ENCODE measurements at regions not wholly inside any gene's neighbourhood (a gene's known extent, or its start where the extent isn't known, plus 50 kb on each side); places are given as distances from the start of the nearest gene placed in this dataset.

DNA sequence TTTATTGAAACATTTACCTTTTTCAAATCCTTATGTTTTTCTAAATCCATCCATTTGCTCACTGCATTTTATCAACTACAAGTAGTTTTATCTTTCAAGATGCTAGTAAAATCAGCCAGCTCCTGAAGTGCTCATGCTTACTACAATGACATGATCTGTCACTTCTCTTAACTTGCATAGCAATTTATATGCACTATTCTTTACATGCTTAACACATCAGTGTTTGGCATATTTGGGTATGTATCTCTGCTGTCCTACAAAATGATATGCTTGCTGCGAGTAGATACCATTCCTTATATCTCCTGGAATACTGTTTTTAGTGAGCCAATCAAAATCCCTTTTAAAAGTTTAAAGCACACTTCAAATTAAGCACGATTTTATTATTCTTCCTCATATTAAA is 2726.8 kb downstream of the PCDH7 start:
- H3K36me3 ChIP-seq (ENCODE audit: low read depth, missing control alignments) = no peaks in the 10 kb centered on the region
- intact Hi-C loops (cut with DNase I; ENCODE audit: low total_unique reads) = no loop called here
- no peak overlapping the region for H3K4me3 ChIP-seq
- no peaks in the 10 kb centered on the region for H3K27me3 ChIP-seq
- no peak for TF ChIP-seq POLR2A (IDR thresholded peaks at IDR 0.05)
- TF ChIP-seq, protein P1, sequence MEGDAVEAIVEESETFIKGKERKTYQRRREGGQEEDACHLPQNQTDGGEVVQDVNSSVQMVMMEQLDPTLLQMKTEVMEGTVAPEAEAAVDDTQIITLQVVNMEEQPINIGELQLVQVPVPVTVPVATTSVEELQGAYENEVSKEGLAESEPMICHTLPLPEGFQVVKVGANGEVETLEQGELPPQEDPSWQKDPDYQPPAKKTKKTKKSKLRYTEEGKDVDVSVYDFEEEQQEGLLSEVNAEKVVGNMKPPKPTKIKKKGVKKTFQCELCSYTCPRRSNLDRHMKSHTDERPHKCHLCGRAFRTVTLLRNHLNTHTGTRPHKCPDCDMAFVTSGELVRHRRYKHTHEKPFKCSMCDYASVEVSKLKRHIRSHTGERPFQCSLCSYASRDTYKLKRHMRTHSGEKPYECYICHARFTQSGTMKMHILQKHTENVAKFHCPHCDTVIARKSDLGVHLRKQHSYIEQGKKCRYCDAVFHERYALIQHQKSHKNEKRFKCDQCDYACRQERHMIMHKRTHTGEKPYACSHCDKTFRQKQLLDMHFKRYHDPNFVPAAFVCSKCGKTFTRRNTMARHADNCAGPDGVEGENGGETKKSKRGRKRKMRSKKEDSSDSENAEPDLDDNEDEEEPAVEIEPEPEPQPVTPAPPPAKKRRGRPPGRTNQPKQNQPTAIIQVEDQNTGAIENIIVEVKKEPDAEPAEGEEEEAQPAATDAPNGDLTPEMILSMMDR (IDR thresholded peaks at IDR 0.05) = no peak
- H3K4me1 ChIP-seq = no peaks in the 10 kb centered on the region
- H3K9me3 ChIP-seq = no peaks in the 10 kb centered on the region
- DNase-seq = no peak
- 90% methylated on average over 2 of the region's 2 CpGs for whole genome bisulfite sequencing, 2 donors
- H3K27ac ChIP-seq = no peak overlapping the region

DNA sequence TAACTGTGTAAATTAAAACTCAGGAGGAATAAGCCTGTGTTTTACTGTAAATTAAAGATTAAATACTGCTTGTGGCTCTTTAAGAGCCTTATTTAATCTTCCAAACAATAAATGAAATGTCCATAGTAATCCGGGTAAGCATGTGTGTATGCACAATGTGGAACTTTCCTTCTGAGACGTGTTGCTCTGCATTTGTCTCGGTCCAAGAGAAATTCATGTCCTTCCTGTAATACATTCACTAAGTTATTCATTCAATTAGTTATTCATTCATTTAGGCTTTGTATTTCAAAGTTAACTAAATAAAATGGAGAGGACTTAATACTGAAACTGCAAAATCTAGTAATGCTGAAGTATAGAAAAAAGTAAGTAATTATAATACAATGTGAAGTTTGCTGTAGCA is 2728.8 kb downstream of the PCDH7 start:
- no peaks in the 10 kb centered on the region for H3K36me3 ChIP-seq (ENCODE audit: low read depth, missing control alignments)
- H3K27ac ChIP-seq = no peak overlapping the region
- TF ChIP-seq, protein P1 (IDR thresholded peaks at IDR 0.05) = no peak
- TF ChIP-seq POLR2A (IDR thresholded peaks at IDR 0.05) = no peak
- H3K27me3 ChIP-seq = no peaks in the 10 kb centered on the region
- no peak overlapping the region for H3K4me3 ChIP-seq
- DNase-seq = no peak
- 88 to 93% methylated on average over 3 of the region's 3 CpGs for WGBS, 2 donors
- H3K4me1 ChIP-seq = no peaks in the 10 kb centered on the region
- intact Hi-C loops (cut with DNase I; ENCODE audit: low total_unique reads) = no loop called here
- no peaks in the 10 kb centered on the region for H3K9me3 ChIP-seq

DNA sequence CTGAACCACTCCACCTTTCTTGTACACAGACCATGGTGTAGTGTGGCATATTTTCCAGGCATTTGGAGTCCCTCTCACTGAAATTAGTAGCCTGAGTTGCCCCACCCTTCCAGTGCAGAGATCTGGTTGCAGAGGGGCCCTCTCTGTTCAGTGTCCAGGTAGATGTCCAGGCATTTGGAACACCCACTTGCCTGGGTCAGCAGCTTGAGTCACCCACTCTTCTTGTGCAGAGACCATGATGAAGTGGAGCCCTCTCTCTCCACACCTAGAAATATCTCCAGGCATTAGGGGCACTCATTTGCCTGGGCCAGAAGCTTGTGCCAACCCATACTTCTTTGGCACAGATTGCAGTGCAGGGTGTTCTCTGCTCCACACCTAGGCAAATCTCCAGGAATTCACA is 2733.3 kb downstream of the PCDH7 start:
- Histone ChIP-seq H3K27me3 (no peaks in the 10 kb centered on the region), H3K9me3 (no peaks in the 10 kb centered on the region), H3K4me1 (no peaks in the 10 kb centered on the region), H3K4me3 (no peak overlapping the region), H3K27ac (no peak overlapping the region), H3K36me3 (ENCODE audit: low read depth, missing control alignments) (no peaks in the 10 kb centered on the region)
- DNase-seq = no peak
- TF ChIP-seq, protein P1 (IDR thresholded peaks at IDR 0.05) = no peak
- no peak for TF ChIP-seq POLR2A (IDR thresholded peaks at IDR 0.05)
- intact Hi-C loops (cut with DNase I; ENCODE audit: low total_unique reads) = no loop called here

DNA sequence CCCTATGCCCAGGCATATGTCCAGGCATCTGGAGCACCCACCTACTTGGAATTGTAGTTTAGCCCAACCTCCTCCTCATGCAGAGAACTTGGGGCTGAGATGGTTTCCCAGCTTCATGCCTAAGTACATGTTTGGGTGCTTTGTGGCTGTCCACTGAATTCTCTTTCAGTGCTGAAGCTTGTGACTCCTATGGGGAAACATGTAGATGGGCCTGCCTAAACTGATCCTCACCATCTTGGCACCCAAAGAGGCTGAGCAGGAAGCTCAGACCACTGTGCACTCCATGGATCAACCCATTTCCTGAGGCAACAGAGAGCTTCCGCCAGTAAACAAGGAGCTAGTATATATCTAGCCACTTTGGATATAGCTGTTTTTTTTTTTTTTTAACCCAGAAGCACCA is 2733.7 kb downstream of the PCDH7 start:
- no peak for DNase-seq
- Histone ChIP-seq H3K4me3 (no peak overlapping the region), H3K9me3 (no peaks in the 10 kb centered on the region), H3K27ac (no peak overlapping the region), H3K36me3 (ENCODE audit: low read depth, missing control alignments) (no peaks in the 10 kb centered on the region), H3K4me1 (no peaks in the 10 kb centered on the region), H3K27me3 (no peaks in the 10 kb centered on the region)
- 81 to 96% methylated on average over 1 of the region's 1 CpG for WGBS, 2 donors
- intact Hi-C loops (cut with DNase I; ENCODE audit: low total_unique reads) = no loop called here
- TF ChIP-seq POLR2A (IDR thresholded peaks at IDR 0.05) = no peak
- TF ChIP-seq, protein P1 (IDR thresholded peaks at IDR 0.05) = no peak

DNA sequence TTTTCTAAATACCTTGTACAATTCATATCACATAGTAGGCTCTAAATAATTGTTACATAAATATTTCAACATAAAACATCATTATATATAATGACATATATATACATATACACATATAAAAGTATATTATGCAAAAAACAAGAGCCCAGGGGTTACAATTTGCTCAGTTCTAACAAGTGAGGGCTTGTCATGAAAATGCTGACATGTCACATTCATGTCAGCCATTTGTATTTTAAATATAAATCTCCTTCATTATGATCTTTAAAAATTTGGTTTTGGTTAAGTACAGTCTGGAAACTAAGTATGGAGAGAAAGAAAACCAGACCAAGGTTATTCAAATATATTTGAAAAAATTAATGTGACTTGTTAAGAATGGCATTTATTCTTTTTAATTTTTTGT is 2745.4 kb downstream of the PCDH7 start:
- no peak overlapping the region for H3K4me3 ChIP-seq
- intact Hi-C loops (cut with DNase I; ENCODE audit: low total_unique reads) = no loop called here

More for the DNA sequence above, 2745.4 kb downstream of the PCDH7 start:
- Histone ChIP-seq H3K4me1 (no peaks in the 10 kb centered on the region), H3K27me3 (no peaks in the 10 kb centered on the region), H3K36me3 (ENCODE audit: low read depth, missing control alignments) (no peaks in the 10 kb centered on the region), H3K9me3 (no peaks in the 10 kb centered on the region), H3K27ac (no peak overlapping the region)
- TF ChIP-seq, protein P1 (IDR thresholded peaks at IDR 0.05) = no peak
- no peak for TF ChIP-seq POLR2A (IDR thresholded peaks at IDR 0.05)
- no peak for DNase-seq
